ENCODE measurements at regions not wholly inside any gene's neighbourhood (a gene's known extent, or its start where the extent isn't known, plus 50 kb on each side); places are given as distances from the start of the nearest gene placed in this dataset.

DNA sequence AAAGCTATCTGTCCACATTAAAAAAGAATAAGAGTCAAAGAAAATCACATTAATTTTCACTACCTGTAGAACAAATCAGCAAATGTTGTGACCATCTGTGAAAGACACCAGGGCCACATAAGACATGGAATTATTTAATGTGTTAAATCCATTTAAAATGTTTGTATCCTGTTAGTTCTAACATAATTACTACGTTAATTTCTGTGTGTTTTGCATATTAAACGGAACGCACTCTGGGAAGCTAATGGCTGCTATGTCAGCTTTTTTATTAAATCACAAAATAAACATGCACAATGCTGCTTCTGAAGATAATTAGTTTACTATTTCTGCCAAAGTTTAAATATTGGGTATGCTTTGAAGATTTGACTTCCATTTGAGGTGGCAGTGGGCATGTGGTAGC lies 1061.2 kb downstream of the CDH11 start:
- no peak for DNase-seq (ENCODE audit: low read depth, low spot score)
- whole genome bisulfite sequencing (ENCODE audit: insufficient coverage, insufficient replicate concordance, low lambda C conversion rate, missing lambda C conversion rate): 54% methylated on average over 3 of the region's 3 CpGs
- Histone ChIP-seq H3K4me1 (ENCODE audit: control insufficient read depth, insufficient read depth, low read length) (no peaks in the 10 kb centered on the region), H3K36me3 (ENCODE audit: control insufficient read depth in 2 of 2, insufficient read depth in 2 of 2, low read length in 1 of 2) (no peaks in the 10 kb centered on the region), H2AFZ (ENCODE audit: control insufficient read depth, low read depth, low read length) (no peak overlapping the region), H3K27me3 (replicated peaks in 1 of 2; ENCODE audit: control insufficient read depth in 2 of 2, insufficient read depth in 2 of 2, low read length in 1 of 2) (no peaks in the 10 kb centered on the region), H3K79me2 (ENCODE audit: control insufficient read depth, insufficient read depth, low read length) (no peaks in the 10 kb centered on the region), H4K20me1 (ENCODE audit: control insufficient read depth, insufficient read depth) (no peaks in the 10 kb centered on the region), H3K9me3 (replicated peaks; ENCODE audit: control insufficient read depth, insufficient read depth, low read length) (no peaks in the 10 kb centered on the region), H3K4me2 (ENCODE audit: control insufficient read depth, insufficient read depth) (no peak overlapping the region), H3K9ac (ENCODE audit: control insufficient read depth, insufficient read depth, low read length) (no peak overlapping the region), H3K27ac (ENCODE audit: control insufficient read depth, insufficient read depth) (no peak overlapping the region), H3K4me3 (no peak overlapping the region)
- ChIA-PET SMC1A (ENCODE audit: uncharacterized antibody, unreplicated experiment) (no interaction called here), CTCF (interaction anchor here (1.1 kb wide), 1 partner anchor 9 kb away, joined by 3 read pairs; no protein-coding TSS in a partner anchor), POLR2A (no interaction called here), RAD21 (ENCODE audit: unreplicated experiment) (interaction anchor here (0.9 kb wide), 1 partner anchor 12 kb away, joined by 3 read pairs; no protein-coding TSS in a partner anchor)
- BruUV-seq (replicated peaks): no TSS peak
- intact Hi-C loops (cut with micrococcal nuclease; ENCODE audit: unreplicated experiment) (no loop called here), in situ Hi-C loops (cut with MboI) (no loop called here)
- no peak for ATAC-seq
- FAIRE-seq: no peak
- TF ChIP-seq ZNF592 (IDR thresholded peaks at IDR 0.05) (no peak), NFYA (IDR thresholded peaks at IDR 0.05; ENCODE audit: borderline replicate concordance, low read depth, low read length) (no peak), SMAD1 (IDR thresholded peaks at IDR 0.05; ENCODE audit: low read depth, partially characterized antibody) (no peak), ETV6 (conservative IDR thresholded peaks at IDR 0.05 in 1 of 2, IDR thresholded peaks at IDR 0.05 in 1 of 2; ENCODE audit: borderline replicate concordance in 1 of 2, low read depth in 1 of 2) (no peak), SMARCA5 (IDR thresholded peaks at IDR 0.05) (no peak), JUND (IDR thresholded peaks at IDR 0.05; ENCODE audit: low read depth, low read length) (no peak), NR2F1 (conservative IDR thresholded peaks at IDR 0.05) (no peak), SUPT20H (IDR thresholded peaks at IDR 0.05; ENCODE audit: borderline replicate concordance, control insufficient read depth, low read depth, low read length) (no peak), CBX3 (IDR thresholded peaks at IDR 0.05; ENCODE audit: borderline replicate concordance, low read depth) (no peak), REST (IDR thresholded peaks at IDR 0.05; ENCODE audit: low read depth, low read length) (no peak), ATF7 (IDR thresholded peaks at IDR 0.05; ENCODE audit: low read depth) (no peak)
- TF ChIP-seq, protein P1, sequence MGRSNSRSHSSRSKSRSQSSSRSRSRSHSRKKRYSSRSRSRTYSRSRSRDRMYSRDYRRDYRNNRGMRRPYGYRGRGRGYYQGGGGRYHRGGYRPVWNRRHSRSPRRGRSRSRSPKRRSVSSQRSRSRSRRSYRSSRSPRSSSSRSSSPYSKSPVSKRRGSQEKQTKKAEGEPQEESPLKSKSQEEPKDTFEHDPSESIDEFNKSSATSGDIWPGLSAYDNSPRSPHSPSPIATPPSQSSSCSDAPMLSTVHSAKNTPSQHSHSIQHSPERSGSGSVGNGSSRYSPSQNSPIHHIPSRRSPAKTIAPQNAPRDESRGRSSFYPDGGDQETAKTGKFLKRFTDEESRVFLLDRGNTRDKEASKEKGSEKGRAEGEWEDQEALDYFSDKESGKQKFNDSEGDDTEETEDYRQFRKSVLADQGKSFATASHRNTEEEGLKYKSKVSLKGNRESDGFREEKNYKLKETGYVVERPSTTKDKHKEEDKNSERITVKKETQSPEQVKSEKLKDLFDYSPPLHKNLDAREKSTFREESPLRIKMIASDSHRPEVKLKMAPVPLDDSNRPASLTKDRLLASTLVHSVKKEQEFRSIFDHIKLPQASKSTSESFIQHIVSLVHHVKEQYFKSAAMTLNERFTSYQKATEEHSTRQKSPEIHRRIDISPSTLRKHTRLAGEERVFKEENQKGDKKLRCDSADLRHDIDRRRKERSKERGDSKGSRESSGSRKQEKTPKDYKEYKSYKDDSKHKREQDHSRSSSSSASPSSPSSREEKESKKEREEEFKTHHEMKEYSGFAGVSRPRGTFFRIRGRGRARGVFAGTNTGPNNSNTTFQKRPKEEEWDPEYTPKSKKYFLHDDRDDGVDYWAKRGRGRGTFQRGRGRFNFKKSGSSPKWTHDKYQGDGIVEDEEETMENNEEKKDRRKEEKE (IDR thresholded peaks at IDR 0.05): no peak
- TF ChIP-seq, protein P2, sequence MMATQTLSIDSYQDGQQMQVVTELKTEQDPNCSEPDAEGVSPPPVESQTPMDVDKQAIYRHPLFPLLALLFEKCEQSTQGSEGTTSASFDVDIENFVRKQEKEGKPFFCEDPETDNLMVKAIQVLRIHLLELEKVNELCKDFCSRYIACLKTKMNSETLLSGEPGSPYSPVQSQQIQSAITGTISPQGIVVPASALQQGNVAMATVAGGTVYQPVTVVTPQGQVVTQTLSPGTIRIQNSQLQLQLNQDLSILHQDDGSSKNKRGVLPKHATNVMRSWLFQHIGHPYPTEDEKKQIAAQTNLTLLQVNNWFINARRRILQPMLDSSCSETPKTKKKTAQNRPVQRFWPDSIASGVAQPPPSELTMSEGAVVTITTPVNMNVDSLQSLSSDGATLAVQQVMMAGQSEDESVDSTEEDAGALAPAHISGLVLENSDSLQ (IDR thresholded peaks at IDR 0.05): no peak
